HG02943 (cell line): ENCODE measurements at regions not wholly inside any gene's neighbourhood (a gene's known extent, or its start where the extent isn't known, plus 50 kb on each side); places are given as distances from the start of the nearest gene placed in this dataset.
"Not testable (repeated sequence)": the region's sequence is repeated elsewhere in the genome, so short reads cannot be mapped to it uniquely, and the experiment has no call there.

ENCODE experiments used
- ATAC-seq: cut with Tn5 transposase; IDR thresholded peaks from one replicate; pipeline ENCODE4 v1.9.1; 2021; ENCODE audit warnings: mild to moderate bottlenecking, low read depth, moderate library complexity; ENCODE audit not compliant: unreplicated experiment

- no peak for ATAC-seq
These were observed 852.1 kb downstream of the PLA2G4A start for GRCh38 chr1:187680823-187681222.

GRCh38 chr1:187682112-187682511, 853.4 kb downstream of the PLA2G4A start:
- no peak for ATAC-seq

GRCh38 chr1:187685333-187685732, 856.6 kb downstream of the PLA2G4A start:
- no peak for ATAC-seq

DNA sequence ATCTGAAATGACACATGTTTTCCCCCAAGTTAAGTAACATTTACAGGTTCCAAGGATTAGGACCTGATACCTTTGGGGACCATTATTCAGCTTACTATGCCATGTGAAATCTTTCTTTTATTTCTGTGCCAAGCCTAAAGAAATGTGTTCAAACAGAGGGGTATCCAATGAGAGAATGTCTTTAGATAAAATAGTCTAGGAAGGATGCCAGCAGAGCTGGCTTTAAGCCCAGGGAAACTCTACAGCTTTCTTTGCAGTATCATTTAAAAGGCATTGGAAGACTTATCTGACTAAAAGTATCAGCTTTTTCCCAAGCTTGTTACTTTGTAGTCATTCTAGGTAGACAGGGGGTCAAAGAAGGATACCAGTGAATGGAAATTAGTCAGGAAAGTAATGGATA, 860.4 kb downstream of the PLA2G4A start:
- ATAC-seq = no peak

DNA sequence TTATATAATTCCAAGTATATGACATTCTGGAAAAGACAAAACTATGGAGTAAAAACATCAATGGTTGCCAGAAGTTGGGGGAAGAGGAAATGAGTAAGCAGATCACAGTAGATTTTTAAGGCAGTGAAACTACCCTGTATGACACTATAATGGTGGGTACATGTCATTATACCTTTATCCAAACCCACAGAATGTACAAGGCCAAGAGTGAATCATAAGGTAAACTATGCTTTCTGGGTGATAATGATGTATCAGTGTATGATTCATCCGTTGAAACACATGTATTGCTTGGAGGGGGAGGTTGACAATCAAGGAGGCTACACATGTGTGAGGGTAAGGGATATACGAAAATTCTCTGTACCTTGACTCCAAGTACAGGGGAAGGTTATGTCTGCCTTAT, 862.7 kb downstream of the PLA2G4A start:
- ATAC-seq = no peak

DNA sequence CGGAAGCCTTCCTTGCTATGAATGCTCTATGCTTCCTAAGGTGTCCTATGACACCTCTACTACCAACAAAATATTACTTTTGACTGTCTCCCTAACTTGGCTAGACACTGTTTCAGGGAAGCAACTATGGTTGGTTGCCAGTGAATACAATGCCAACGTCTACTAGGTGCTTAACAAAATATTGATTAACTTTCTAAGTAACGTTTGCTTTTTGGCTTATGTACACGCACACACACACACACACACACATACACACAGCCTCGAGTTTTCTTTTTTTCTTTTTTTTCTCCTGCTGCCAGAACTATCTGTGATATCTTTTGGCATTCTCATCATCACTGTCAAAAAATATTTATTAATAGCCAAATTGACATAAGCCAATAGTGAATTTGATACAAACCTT, 864.0 kb downstream of the PLA2G4A start:
- ATAC-seq = no peak

DNA sequence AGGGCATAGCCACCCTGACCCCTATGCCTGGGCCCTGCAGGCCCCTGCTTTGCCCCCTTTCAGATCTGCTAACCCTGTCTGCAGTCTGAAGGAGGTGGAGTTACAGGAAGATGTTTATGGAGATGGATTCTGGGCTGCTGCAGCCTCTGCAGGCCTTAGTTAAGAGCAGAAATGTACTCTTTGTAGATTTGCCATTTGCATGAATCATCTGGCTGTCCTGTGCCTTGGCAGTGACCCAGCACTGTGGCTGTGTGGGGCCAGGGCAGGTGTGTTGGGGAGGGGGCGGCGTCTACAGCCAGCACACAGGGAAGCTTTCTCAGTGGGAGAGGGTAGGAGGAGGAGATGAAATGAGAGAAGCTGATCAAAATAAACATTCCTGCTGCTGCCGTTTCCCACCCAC, 867.3 kb downstream of the PLA2G4A start:
- no peak for ATAC-seq

- not testable (repeated sequence) for ATAC-seq
These were observed 874.7 kb downstream of the PLA2G4A start for GRCh38 chr1:187703138-187704130.

- ATAC-seq = no peak
These were observed 885.7 kb downstream of the PLA2G4A start for GRCh38 chr1:187714470-187714869.

- ATAC-seq = no peak
These were observed 886.7 kb downstream of the PLA2G4A start for GRCh38 chr1:187715483-187715882.

- no peak for ATAC-seq
These were observed 887.4 kb downstream of the PLA2G4A start for GRCh38 chr1:187716160-187716559.

GRCh38 chr1:187718527-187718926, 889.8 kb downstream of the PLA2G4A start:
- ATAC-seq = no peak

- ATAC-seq = no peak
These were observed 892.5 kb downstream of the PLA2G4A start for GRCh38 chr1:187721216-187721615.

GRCh38 chr1:187725216-187725615, 896.5 kb downstream of the PLA2G4A start:
- ATAC-seq = no peak

DNA sequence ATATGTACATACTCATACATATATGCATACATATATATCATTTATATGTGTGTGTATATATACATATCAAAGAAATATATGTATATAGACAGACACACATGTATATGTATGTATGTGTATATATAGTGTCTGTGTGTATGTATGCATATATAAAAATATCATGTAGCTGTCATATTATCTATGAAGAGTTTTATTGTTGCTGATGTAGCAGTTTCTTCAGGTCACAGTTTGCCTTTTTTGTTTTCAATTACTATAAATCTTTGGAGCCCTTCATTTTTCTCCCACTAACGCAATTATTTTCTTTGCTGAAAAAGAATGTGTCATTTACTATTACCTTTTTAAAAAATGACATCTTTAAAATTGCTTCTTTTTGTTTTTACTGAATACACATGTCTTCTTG, 904.5 kb downstream of the PLA2G4A start:
- no peak for ATAC-seq

- no peak for ATAC-seq
These were observed 905.7 kb downstream of the PLA2G4A start for GRCh38 chr1:187734427-187734826.

DNA sequence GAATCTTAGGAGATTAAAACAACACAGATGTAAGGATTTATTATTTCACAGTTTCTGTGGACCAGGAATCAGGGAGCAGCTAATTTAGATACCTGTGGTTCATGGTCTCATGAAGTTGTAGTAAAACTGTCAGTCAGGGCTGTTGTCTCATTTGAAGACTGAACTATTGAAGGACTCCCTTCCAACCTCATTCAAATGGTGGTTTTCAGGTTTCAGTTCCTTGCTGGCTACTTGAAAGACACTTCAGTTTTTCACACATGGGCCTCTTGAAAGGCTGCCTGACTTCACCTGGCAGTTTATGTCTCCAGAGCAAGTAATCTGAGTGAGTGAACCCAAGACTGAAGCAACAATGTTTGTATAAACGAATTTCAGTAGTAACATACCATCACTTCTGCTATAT, 915.9 kb downstream of the PLA2G4A start:
- ATAC-seq = no peak

DNA sequence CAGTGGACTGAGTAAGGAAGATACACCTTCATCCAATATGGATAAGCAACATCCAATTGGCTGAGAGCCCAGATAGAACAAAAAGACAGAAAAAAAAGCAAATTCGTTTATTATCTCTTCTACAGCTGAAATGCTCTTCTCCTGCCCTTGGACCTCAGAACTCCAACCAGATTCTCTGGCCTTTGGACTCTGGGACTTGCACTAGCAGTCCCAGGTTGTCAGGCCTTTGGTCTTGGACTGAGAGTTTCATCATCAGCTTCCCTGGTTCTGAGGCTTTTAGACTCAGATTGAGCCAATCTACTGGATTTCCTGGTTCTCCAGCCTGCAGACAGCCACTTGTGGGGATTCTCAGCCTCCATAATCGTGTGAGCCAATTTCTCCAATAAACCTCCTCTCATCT, 926.8 kb downstream of the PLA2G4A start:
- no peak for ATAC-seq

DNA sequence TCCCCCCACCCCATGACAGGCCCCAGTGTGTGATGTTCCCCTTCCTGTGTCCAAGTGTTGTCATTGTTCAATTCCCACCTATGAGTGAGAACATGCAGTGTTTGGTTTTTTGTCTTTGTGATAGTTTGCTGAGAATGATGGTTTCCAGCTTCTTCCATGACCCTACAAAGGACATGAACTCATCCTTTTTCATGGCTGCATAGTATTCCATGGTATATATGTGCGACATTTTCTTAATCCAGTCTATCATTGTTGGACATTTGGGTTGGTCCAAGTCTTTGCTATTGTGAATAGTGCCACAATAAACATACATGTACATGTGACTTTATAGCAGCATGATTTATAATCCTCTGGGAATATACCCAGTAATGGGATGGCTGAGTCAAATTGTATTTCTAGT, 927.9 kb downstream of the PLA2G4A start:
- not testable (repeated sequence) for ATAC-seq

GRCh38 chr1:187759825-187760333, 931.1 kb downstream of the PLA2G4A start:
- no peak for ATAC-seq

DNA sequence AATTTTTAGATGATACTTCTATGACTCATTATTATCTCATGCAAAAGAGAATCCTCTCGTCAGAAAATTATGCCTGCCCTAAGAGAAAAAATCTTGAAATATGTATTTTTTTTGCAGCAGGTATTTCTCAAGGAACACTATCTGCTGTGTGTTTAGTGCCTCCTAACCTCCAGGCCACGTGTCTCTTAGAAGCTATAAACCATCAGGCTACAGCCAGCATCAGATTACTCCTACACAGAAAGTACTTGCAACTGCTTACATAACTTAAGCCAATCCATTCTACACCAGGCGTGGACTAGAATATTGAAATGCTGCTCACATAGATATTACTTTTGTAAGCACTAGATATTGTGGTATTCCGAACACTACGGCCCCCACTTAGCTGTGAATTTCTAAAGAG, 933.4 kb downstream of the PLA2G4A start:
- ATAC-seq = no peak

- ATAC-seq = no peak
These were observed 934.7 kb downstream of the PLA2G4A start for GRCh38 chr1:187763465-187763864.
